Ovary (tissue), 7 donors: ENCODE measurements at regions not wholly inside any gene's neighbourhood (a gene's known extent, or its start where the extent isn't known, plus 50 kb on each side); places are given as distances from the start of the nearest gene placed in this dataset.

Source experiments
- DNase-seq, 5 donors: peaks; one replicate each; pipeline ENCODE4 v3.0.0-alpha.2; 2019 to 2020
- H3K27ac ChIP-seq, 2 donors: fragments of 200-600 bp; one replicate each; pipeline versions ENCODE4 v1.5.1 to v1.8.0; 2019 to 2022
- H3K27me3 ChIP-seq: fragments of 200-600 bp; one replicate; pipeline ENCODE4 v1.8.0; 2022
- H3K36me3 ChIP-seq: fragments of 200-600 bp; sonication (generic); one replicate; pipeline ENCODE4 v1.5.1; 2019
- H3K4me1 ChIP-seq: one replicate; pipeline ENCODE4 v1.8.1; 2013; ENCODE audit warnings: mild to moderate bottlenecking, moderate library complexity; ENCODE audit not compliant: insufficient read depth
- H3K4me3 ChIP-seq: fragments of 200-600 bp; sonication (generic); one replicate; pipeline ENCODE4 v1.5.1; 2017
- H3K9me3 ChIP-seq, 2 donors: fragments of 200-600 bp in 1 of 2; sonication (generic) in 1 of 2; one replicate each; pipeline versions ENCODE4 v1.5.1 to v1.8.1; 2013 to 2019; ENCODE audit warnings: mild to moderate bottlenecking in 1 of 2, moderate library complexity in 1 of 2
- CTCF ChIP-seq, 3 donors: fragments of 450-650 bp in 2 of 3; fragments of 200-600 bp in 1 of 3; IDR thresholded peaks; one replicate each; pipeline versions ENCODE4 v1.5.1 to v1.8.0; 2016 to 2022; ENCODE audit warnings: antibody characterized with exemption in 3 of 3, mild to moderate bottlenecking in 1 of 3
- EP300 ChIP-seq: sonication (generic); formaldehyde crosslinking; IDR thresholded peaks from one replicate; pipeline ENCODE4 v1.6.1; 2017; ENCODE audit warnings: antibody characterized with exemption
- POLR2A ChIP-seq: fragments of 450-650 bp; IDR thresholded peaks from one replicate; pipeline ENCODE4 v1.6.1; 2017; ENCODE audit warnings: antibody characterized with exemption, mild to moderate bottlenecking, moderate library complexity
- WGBS, 3 donors: extraction: QIAGEN DNeasy Blood & Tissue Kit in 1 of 3; methylation state at CpG; one replicate each; pipeline versions ENCODE4 v1.1.5 to v1.1.7; 2013 to 2017; 5-methylcytosine and 5-hydroxymethylcytosine counted together
- intact Hi-C, 4 donors: fragments of 100-400 bp; cut with DNase I; formaldehyde crosslinking; loops; one replicate each; pipeline versions ENCODE4 v1.11.0 to v1.15.1; 2022 to 2023
- donor health status: DM: no; HTN: no; CAD: no; lungs with moderate emphysema.
- donor health status: DM: no; HTN: no; CAD: no.
- donor health status: Bipolar disorder and iron deficiency.
- donor health status: DM: no; HTN: no; CAD: no.
- donor health status: DM: yes; HTN: yes; CAD: no.

DNA sequence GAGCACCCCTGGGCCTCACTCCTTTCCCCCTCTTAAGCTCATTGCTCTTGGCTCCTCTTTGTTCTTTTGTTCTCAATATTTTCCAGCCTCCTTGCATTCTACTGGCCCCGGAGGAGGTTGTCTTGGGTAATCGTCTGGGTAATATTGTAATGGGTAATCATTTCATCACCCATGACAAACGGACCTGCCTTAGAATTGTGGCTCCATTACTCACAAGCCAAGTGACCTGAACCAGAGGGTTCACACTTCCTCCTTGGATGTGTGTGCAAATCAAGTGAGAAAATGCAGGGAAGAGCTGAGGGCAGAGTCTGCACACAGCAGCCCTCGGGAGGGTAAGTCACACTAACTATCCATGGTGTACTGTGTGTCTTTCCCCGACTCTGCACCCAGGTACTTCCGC is 305.0 kb downstream of the BUD13 start:
- TF ChIP-seq CTCF (IDR thresholded peaks at IDR 0.05): no peak
- no peak for TF ChIP-seq EP300
- TF ChIP-seq POLR2A: no peak
- H3K4me1 ChIP-seq: no peaks in the 10 kb centered on the region
- intact Hi-C loops: no loop called here
- H3K27ac ChIP-seq: no peak overlapping the region
- H3K4me3 ChIP-seq: no peak overlapping the region
- 76 to 82% (median 81%) methylated on average over 6 of the region's 6 CpGs for WGBS, 3 donors
- H3K9me3 ChIP-seq: no peaks in the 10 kb centered on the region
- DNase-seq: no peak
- H3K36me3 ChIP-seq: no peaks in the 10 kb centered on the region
- H3K27me3 ChIP-seq: no peaks in the 10 kb centered on the region

DNA sequence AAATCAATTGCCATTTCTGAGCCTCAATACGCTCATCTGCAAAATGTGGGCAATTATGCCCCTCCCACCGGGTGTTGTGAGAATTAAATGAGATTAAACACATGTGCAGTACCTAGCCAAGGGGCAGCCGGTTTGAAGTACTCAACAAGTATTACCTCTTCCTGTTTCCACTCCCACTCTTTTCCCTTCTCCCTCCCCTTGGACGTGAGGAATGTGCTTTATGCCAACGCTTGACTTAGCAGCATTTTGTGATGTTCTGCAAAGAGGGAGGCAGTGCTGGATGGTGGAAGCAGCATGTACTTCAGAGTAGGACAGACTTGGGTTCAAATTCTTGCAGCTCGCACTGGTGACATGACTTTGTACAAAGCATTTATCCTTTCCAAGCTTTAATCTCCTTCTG is 306.0 kb downstream of the BUD13 start:
- intact Hi-C loops: no loop called here

DNA sequence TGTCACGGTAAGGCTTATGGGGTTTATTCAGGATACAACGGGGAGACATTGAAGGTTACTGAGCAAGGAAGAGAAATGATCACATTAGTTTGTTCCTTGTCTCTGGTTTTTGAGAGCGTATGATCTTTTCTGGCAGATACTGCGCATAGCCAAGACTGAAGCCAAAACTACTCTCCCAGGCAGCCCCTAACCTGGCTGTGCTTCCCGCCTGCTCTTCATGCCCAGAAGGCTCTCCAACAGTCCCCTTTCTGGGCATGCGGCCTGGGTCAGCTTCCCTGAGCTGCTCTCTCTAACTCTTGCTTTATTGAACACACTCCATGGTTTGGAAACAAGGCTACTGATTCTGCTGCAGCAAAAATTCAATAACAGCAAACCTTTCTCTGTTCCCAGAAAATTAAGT is 306.6 kb downstream of the BUD13 start:
- Histone ChIP-seq H3K36me3 (no peaks in the 10 kb centered on the region), H3K27ac (no peak overlapping the region), H3K27me3 (no peaks in the 10 kb centered on the region), H3K4me3 (no peak overlapping the region), H3K4me1 (no peaks in the 10 kb centered on the region), H3K9me3 (no peaks in the 10 kb centered on the region)
- WGBS, 3 donors: 69 to 86% (median 74%) methylated on average over 6 of the region's 6 CpGs
- no peak for TF ChIP-seq POLR2A
- no peak for TF ChIP-seq CTCF (IDR thresholded peaks at IDR 0.05)
- no peak for TF ChIP-seq EP300
- DNase-seq: no peak
- intact Hi-C loops: no loop called here

More for the DNA sequence above, 306.0 kb downstream of the BUD13 start:
- Histone ChIP-seq H3K4me1 (no peaks in the 10 kb centered on the region), H3K27me3 (no peaks in the 10 kb centered on the region), H3K36me3 (no peaks in the 10 kb centered on the region), H3K9me3 (no peaks in the 10 kb centered on the region), H3K4me3 (no peak overlapping the region), H3K27ac (no peak overlapping the region)
- WGBS, 3 donors: 43 to 53% (median 47%) methylated on average over 6 of the region's 6 CpGs
- TF ChIP-seq EP300 (no peak), CTCF (IDR thresholded peaks at IDR 0.05) (no peak), POLR2A (no peak)
- no peak for DNase-seq

DNA sequence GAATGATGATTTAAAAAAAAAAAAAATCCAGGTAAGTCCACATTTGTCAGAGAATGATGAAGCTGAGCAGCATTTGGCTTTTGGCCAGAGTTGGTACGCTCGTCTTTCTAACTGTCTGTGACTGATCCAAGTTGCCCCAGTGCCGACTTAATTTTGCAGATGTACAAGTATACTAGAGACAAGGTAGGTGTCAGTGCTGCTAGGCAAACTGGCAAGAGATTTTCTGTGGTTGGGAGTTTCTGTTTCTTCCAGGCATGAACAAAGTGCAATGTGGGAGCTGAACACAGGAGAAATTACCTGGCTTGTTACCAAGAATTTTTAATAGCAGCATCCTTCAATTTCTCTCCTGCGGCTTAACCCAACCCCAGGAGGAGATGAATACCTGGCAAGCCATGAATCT is 307.7 kb downstream of the BUD13 start:
- Histone ChIP-seq H3K4me1 (no peaks in the 10 kb centered on the region), H3K4me3 (no peak overlapping the region), H3K36me3 (no peaks in the 10 kb centered on the region), H3K9me3 (no peaks in the 10 kb centered on the region), H3K27me3 (no peaks in the 10 kb centered on the region), H3K27ac (no peak overlapping the region)
- intact Hi-C loops: no loop called here
- WGBS, 3 donors: 26 to 38% (median 31%) methylated on average over 4 of the region's 4 CpGs
- no peak for TF ChIP-seq POLR2A
- no peak for TF ChIP-seq CTCF (IDR thresholded peaks at IDR 0.05)
- no peak for TF ChIP-seq EP300
- DNase-seq: no peak

GRCh38 chr11:116461789-116462188 is 311.0 kb downstream of the BUD13 start:
- 65 to 73% (median 73%) methylated on average over 2 of the region's 2 CpGs for WGBS, 3 donors
- intact Hi-C loops: no loop called here

More at GRCh38 chr11:116461789-116462188, 311.0 kb downstream of the BUD13 start:
- no peak overlapping the region for H3K4me3 ChIP-seq
- TF ChIP-seq CTCF (IDR thresholded peaks at IDR 0.05) (no peak), EP300 (no peak), POLR2A (no peak)
- no peaks in the 10 kb centered on the region for H3K36me3 ChIP-seq
- peaks cover 2% of the 10 kb centered on the region for H3K4me1 ChIP-seq
- no peak overlapping the region for H3K27ac ChIP-seq
- DNase-seq: no peak
- H3K9me3 ChIP-seq: no peaks in the 10 kb centered on the region
- H3K27me3 ChIP-seq: no peaks in the 10 kb centered on the region
